PFSK-1 (cell line): ENCODE measurements at regions not wholly inside any gene's neighbourhood (a gene's known extent, or its start where the extent isn't known, plus 50 kb on each side); places are given as distances from the start of the nearest gene placed in this dataset.

ENCODE experiments used
- FOXP2 ChIP-seq: optimal IDR thresholded peaks from 2 replicates; pipeline ENCODE3; 2011; ENCODE audit warnings: borderline replicate concordance, control low read depth, inconsistent platforms; ENCODE audit not compliant: insufficient read depth; ENCODE audit errors: extremely low read length, extremely low read depth
- POLR2AphosphoS5 ChIP-seq: IDR thresholded peaks from 2 replicates; pipeline ENCODE4 v1.6.1; 2012; ENCODE audit warnings: low read depth, mild to moderate bottlenecking, control low read depth, low read length, moderate library complexity
- REST ChIP-seq, 2 experiments: IDR thresholded peaks; 2 replicates each; pipeline versions ENCODE4 v1.6.1 to v1.8.0; 2011 to 2012; ENCODE audit warnings: low read depth in 2 of 2, low read length in 2 of 2, control low read depth in 1 of 2, inconsistent platforms in 1 of 2, mild to moderate bottlenecking in 1 of 2, moderate library complexity in 1 of 2; ENCODE audit not compliant: insufficient read depth in 1 of 2
- SIN3A ChIP-seq: IDR thresholded peaks from 2 replicates; pipeline ENCODE4 v1.6.1; 2012; ENCODE audit warnings: mild to moderate bottlenecking, low read length, moderate library complexity, borderline replicate concordance; ENCODE audit not compliant: insufficient read depth
- TAF1 ChIP-seq: IDR thresholded peaks from 2 replicates; pipeline ENCODE4 v1.6.1; 2012; ENCODE audit warnings: low read length, control low read depth, borderline replicate concordance; ENCODE audit not compliant: insufficient read depth

DNA sequence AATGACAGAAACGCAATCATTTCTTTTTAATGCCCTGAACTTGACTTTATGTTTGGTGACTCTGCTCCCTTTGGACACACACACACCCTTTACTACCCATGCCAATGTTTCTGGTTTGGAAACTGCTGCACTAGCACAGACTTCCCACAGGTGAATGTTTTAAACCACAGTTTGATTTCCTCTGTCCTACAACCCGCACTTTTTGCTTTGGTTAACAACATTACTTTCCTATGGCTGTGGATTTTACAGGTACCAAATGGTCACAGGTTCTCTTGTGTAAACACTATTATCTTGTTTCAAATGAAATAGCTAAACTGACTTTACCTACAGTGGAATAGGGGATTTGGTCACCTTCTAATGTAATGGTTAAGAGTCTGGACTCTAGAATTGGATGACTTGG lies 51.5 kb upstream of the ZNF644 start:
- TF ChIP-seq POLR2AphosphoS5 = no peak
- TF ChIP-seq SIN3A = no peak
- TF ChIP-seq TAF1 = no peak
- no peak for TF ChIP-seq REST (IDR thresholded peaks at IDR 0.05; ENCODE audit: insufficient read depth in 1 of 2, low read depth in 2 of 2, low read length in 2 of 2)
- no peak for TF ChIP-seq FOXP2
